CD4-positive, alpha-beta memory T cell (primary cell): ENCODE measurements at regions not wholly inside any gene's neighbourhood (a gene's known extent, or its start where the extent isn't known, plus 50 kb on each side); places are given as distances from the start of the nearest gene placed in this dataset.

Experiments used
- CTCF ChIA-PET: fragments of 350-600 bp; sonication (Branson Sonifier 250); formaldehyde crosslinking; loops from one replicate; lab custom pipeline; 2021; ENCODE audit warnings: inconsistent platforms; ENCODE audit not compliant: partially characterized antibody; lab: Charles Lee
- POLR2A ChIA-PET: fragments of 350-600 bp; sonication (Branson Sonifier 250); formaldehyde crosslinking; loops from one replicate; lab custom pipeline; 2021; ENCODE audit not compliant: partially characterized antibody; lab: Charles Lee
- DNase-seq, 5 donors: peaks; one replicate each; pipeline versions ENCODE4 v3.0.0 to v3.0.0-alpha.2; 2020 to 2022; ENCODE audit warnings: mixed read lengths in 1 of 5
- H3K27ac ChIP-seq: one replicate; pipeline ENCODE4 v1.7.0; 2013; ENCODE audit warnings: low read depth, low read length
- H3K27me3 ChIP-seq: 2 replicates; pipeline ENCODE4 v1.7.0; 2013; ENCODE audit warnings: mild to moderate bottlenecking, low read length, moderate library complexity; ENCODE audit not compliant: insufficient read depth
- H3K36me3 ChIP-seq: 2 replicates; pipeline ENCODE4 v1.7.0; 2013; ENCODE audit warnings: mild to moderate bottlenecking, low read length, moderate library complexity; ENCODE audit not compliant: insufficient read depth
- H3K4me1 ChIP-seq: 2 replicates; pipeline ENCODE4 v1.7.0; 2013; ENCODE audit warnings: mild to moderate bottlenecking, low read length, moderate library complexity; ENCODE audit not compliant: insufficient read depth
- H3K4me3 ChIP-seq, 2 donors: one replicate each; pipeline ENCODE4 v1.7.0; 2013; ENCODE audit warnings: low read length in 2 of 2, mild to moderate bottlenecking in 1 of 2
- H3K9me3 ChIP-seq, 2 donors: one replicate each; pipeline ENCODE4 v1.7.0; 2013; ENCODE audit warnings: low read length in 2 of 2, control low read depth in 1 of 2; ENCODE audit not compliant: control insufficient read depth in 1 of 2
- H3K27ac Mint-ChIP-seq, 7 donors: one replicate each; pipeline ENCODE4 v1.8.0; 2020 to 2021; ENCODE audit warnings: mixed read lengths in 7 of 7, mild to moderate bottlenecking in 6 of 7, inconsistent platforms in 3 of 7, moderate library complexity in 3 of 7
- H3K27me3 Mint-ChIP-seq, 2 donors: one replicate each; pipeline ENCODE4 v1.8.0; 2020 to 2021; ENCODE audit warnings: mixed read lengths in 2 of 2
- H3K36me3 Mint-ChIP-seq, 2 donors: one replicate each; pipeline ENCODE4 v1.8.0; 2020 to 2021; ENCODE audit warnings: mixed read lengths in 2 of 2, inconsistent platforms in 1 of 2, mild to moderate bottlenecking in 1 of 2
- H3K4me1 Mint-ChIP-seq, 4 donors: one replicate each; pipeline ENCODE4 v1.8.0; 2020 to 2021; ENCODE audit warnings: mixed read lengths in 4 of 4, mild to moderate bottlenecking in 1 of 4
- H3K4me3 Mint-ChIP-seq, 8 donors: one replicate each; pipeline ENCODE4 v1.8.0; 2020 to 2021; ENCODE audit warnings: mixed read lengths in 8 of 8, mild to moderate bottlenecking in 7 of 8, moderate library complexity in 6 of 8, inconsistent platforms in 3 of 8
- H3K9me3 Mint-ChIP-seq, 8 donors: one replicate each; pipeline ENCODE4 v1.8.0; 2020 to 2021; ENCODE audit warnings: mixed read lengths in 8 of 8, mild to moderate bottlenecking in 5 of 8, inconsistent platforms in 3 of 8, moderate library complexity in 1 of 8
- intact Hi-C: fragments of 100-400 bp; cut with micrococcal nuclease; formaldehyde crosslinking; loops from one replicate; pipeline ENCODE4 v1.15.1; 2023

GRCh38 chr11:127919206-127920000 lies 668.0 kb downstream of the ETS1 start:
- Mint-ChIP-seq H3K36me3 (peaks cover 1 to 6% of the 10 kb centered on the region in 2 donors), H3K9me3 (peaks cover 0 to 52% (median 28%) of the 10 kb centered on the region in 8 donors), H3K27ac (no peak overlapping the region), H3K4me1 (no peaks in the 10 kb centered on the region), H3K27me3 (peaks cover 2 to 17% of the 10 kb centered on the region in 2 donors), H3K4me3 (no peak overlapping the region)
- intact Hi-C loops: no loop called here
- H3K4me1 ChIP-seq: no peaks in the 10 kb centered on the region
- POLR2A ChIA-PET: no interaction called here
- no peaks in the 10 kb centered on the region for H3K27me3 ChIP-seq
- H3K27ac ChIP-seq: no peak overlapping the region
- H3K4me3 ChIP-seq: no peak overlapping the region
- H3K36me3 ChIP-seq: no peaks in the 10 kb centered on the region
- H3K9me3 ChIP-seq: no peaks in the 10 kb centered on the region
- no peak for DNase-seq
- CTCF ChIA-PET: no interaction called here

GRCh38 chr11:127902382-127902781 lies 685.0 kb downstream of the ETS1 start:
- Mint-ChIP-seq H3K36me3 (no peaks in the 10 kb centered on the region), H3K27me3 (no peaks in the 10 kb centered on the region), H3K27ac (no peak overlapping the region), H3K4me1 (no peaks in the 10 kb centered on the region), H3K4me3 (no peak overlapping the region), H3K9me3 (peaks cover 0 to 10% (median 0%) of the 10 kb centered on the region in 8 donors)
- no peaks in the 10 kb centered on the region for H3K4me1 ChIP-seq
- DNase-seq: no peak
- ChIA-PET CTCF (no interaction called here), POLR2A (no interaction called here)
- intact Hi-C loops: no loop called here
- no peaks in the 10 kb centered on the region for H3K27me3 ChIP-seq
- H3K4me3 ChIP-seq: no peak overlapping the region
- no peaks in the 10 kb centered on the region for H3K9me3 ChIP-seq
- H3K36me3 ChIP-seq: no peaks in the 10 kb centered on the region
- no peak overlapping the region for H3K27ac ChIP-seq

- CTCF ChIA-PET: no interaction called here
Observed at GRCh38 chr11:127898422-127899365, 688.7 kb downstream of the ETS1 start.

GRCh38 chr11:127895776-127896175 lies 691.6 kb downstream of the ETS1 start:
- CTCF ChIA-PET: no interaction called here
- Histone ChIP-seq H3K27me3 (no peaks in the 10 kb centered on the region), H3K36me3 (no peaks in the 10 kb centered on the region), H3K4me3 (no peak overlapping the region), H3K27ac (no peak overlapping the region), H3K9me3 (no peaks in the 10 kb centered on the region), H3K4me1 (no peaks in the 10 kb centered on the region)
- POLR2A ChIA-PET: no interaction called here
- intact Hi-C loops: no loop called here
- Mint-ChIP-seq H3K36me3 (no peaks in the 10 kb centered on the region), H3K4me3 (no peak overlapping the region), H3K27ac (no peak overlapping the region), H3K27me3 (peaks cover 0 to 1% of the 10 kb centered on the region in 2 donors), H3K9me3 (peaks cover 0 to 10% (median 0%) of the 10 kb centered on the region in 8 donors), H3K4me1 (no peaks in the 10 kb centered on the region)
- no peak for DNase-seq

More at GRCh38 chr11:127898422-127899365, 688.7 kb downstream of the ETS1 start:
- no peak for DNase-seq
- Mint-ChIP-seq H3K4me1 (no peaks in the 10 kb centered on the region), H3K27ac (no peak overlapping the region), H3K4me3 (no peak overlapping the region), H3K9me3 (peaks cover 0 to 10% (median 0%) of the 10 kb centered on the region in 8 donors), H3K27me3 (peaks cover 0 to under 1% of the 10 kb centered on the region in 2 donors), H3K36me3 (no peaks in the 10 kb centered on the region)
- Histone ChIP-seq H3K27ac (no peak overlapping the region), H3K9me3 (no peaks in the 10 kb centered on the region), H3K4me1 (no peaks in the 10 kb centered on the region), H3K27me3 (no peaks in the 10 kb centered on the region), H3K36me3 (no peaks in the 10 kb centered on the region), H3K4me3 (no peak overlapping the region)
- POLR2A ChIA-PET: no interaction called here
- intact Hi-C loops: no loop called here

- H3K4me3 Mint-ChIP-seq: no peak overlapping the region
- Histone ChIP-seq H3K36me3 (no peaks in the 10 kb centered on the region), H3K27me3 (no peaks in the 10 kb centered on the region), H3K4me1 (no peaks in the 10 kb centered on the region), H3K4me3 (no peak overlapping the region), H3K9me3 (no peaks in the 10 kb centered on the region), H3K27ac (no peak overlapping the region)
- no peaks in the 10 kb centered on the region for H3K4me1 Mint-ChIP-seq
- no peak overlapping the region for H3K27ac Mint-ChIP-seq
- H3K27me3 Mint-ChIP-seq: peaks cover 3 to 6% of the 10 kb centered on the region in 2 donors
- intact Hi-C loops: no loop called here
- CTCF ChIA-PET: no interaction called here
- no peak for DNase-seq
- no peaks in the 10 kb centered on the region for H3K36me3 Mint-ChIP-seq
- H3K9me3 Mint-ChIP-seq: peaks cover 0 to 8% (median 0%) of the 10 kb centered on the region in 8 donors
- POLR2A ChIA-PET: no interaction called here
Observed at GRCh38 chr11:127894316-127894715, 693.0 kb downstream of the ETS1 start.

- Histone ChIP-seq H3K4me1 (no peaks in the 10 kb centered on the region), H3K36me3 (no peaks in the 10 kb centered on the region), H3K27me3 (no peaks in the 10 kb centered on the region), H3K27ac (no peak overlapping the region), H3K9me3 (peaks cover 0 to 3% of the 10 kb centered on the region in 2 donors), H3K4me3 (no peak overlapping the region)
- Mint-ChIP-seq H3K36me3 (peaks cover 0 to 4% of the 10 kb centered on the region in 2 donors), H3K4me1 (no peaks in the 10 kb centered on the region), H3K4me3 (no peak overlapping the region), H3K27ac (no peak overlapping the region), H3K9me3 (peaks cover 0 to 15% (median 12%) of the 10 kb centered on the region in 8 donors), H3K27me3 (peaks cover 7 to 8% of the 10 kb centered on the region in 2 donors)
- ChIA-PET POLR2A (no interaction called here), CTCF (interaction anchor here (0.7 kb wide), 1 partner anchor 47 kb away, joined by 3 read pairs; no protein-coding TSS in a partner anchor)
- intact Hi-C loops: no loop called here
- no peak for DNase-seq
Observed at GRCh38 chr11:127890030-127890615, 697.2 kb downstream of the ETS1 start.

GRCh38 chr11:127888386-127888785 lies 699.0 kb downstream of the ETS1 start:
- POLR2A ChIA-PET: no interaction called here
- Histone ChIP-seq H3K9me3 (peaks cover 0 to 3% of the 10 kb centered on the region in 2 donors), H3K4me1 (no peaks in the 10 kb centered on the region), H3K36me3 (no peaks in the 10 kb centered on the region), H3K27ac (no peak overlapping the region), H3K4me3 (no peak overlapping the region), H3K27me3 (no peaks in the 10 kb centered on the region)
- intact Hi-C loops: no loop called here
- H3K4me3 Mint-ChIP-seq: no peak overlapping the region
- peaks cover 0 to 4% of the 10 kb centered on the region in 2 donors for H3K36me3 Mint-ChIP-seq
- CTCF ChIA-PET: no interaction called here
- DNase-seq: no peak
- H3K27me3 Mint-ChIP-seq: peaks cover 7% of the 10 kb centered on the region in 2 donors
- no peaks in the 10 kb centered on the region for H3K4me1 Mint-ChIP-seq
- H3K27ac Mint-ChIP-seq: no peak overlapping the region
- peaks cover 0 to 24% (median 17%) of the 10 kb centered on the region in 8 donors for H3K9me3 Mint-ChIP-seq
